ENCODE measurements at regions not wholly inside any gene's neighbourhood (a gene's known extent, or its start where the extent isn't known, plus 50 kb on each side); places are given as distances from the start of the nearest gene placed in this dataset.

DNA sequence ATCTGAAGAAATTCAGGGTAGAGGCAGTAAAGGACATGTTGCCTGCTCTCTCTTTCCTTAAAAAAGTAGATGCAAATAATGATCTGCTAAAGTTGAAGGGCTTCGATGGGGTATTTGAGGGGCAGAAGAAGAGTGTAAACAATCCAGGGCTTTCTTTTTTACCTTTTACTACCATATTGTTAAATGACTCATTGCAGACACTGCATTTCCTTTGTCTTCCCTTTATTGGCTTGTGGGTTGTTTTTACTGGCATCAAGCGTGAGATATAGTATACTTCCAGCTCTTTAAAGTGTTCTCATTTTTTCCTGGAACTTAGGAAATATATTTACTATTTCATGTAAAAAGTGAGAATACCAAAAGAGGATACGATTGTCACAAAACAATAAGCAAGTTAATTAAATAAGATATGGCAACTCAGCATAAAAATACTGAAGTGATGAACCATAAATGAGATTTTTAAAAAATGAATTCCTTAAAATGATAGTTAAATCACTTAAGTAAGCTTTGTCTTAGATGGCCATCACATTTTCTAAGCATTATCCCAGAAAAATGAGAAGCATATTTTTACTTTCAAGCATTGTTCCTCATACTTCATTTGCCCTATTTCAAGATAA lies 72.3 kb upstream of the KRAS start:
- H3K36me3 ChIP-seq = no peaks in the 10 kb centered on the region
- TF ChIP-seq POLR2A (IDR thresholded peaks at IDR 0.05) = no peak
- TF ChIP-seq, protein P1, sequence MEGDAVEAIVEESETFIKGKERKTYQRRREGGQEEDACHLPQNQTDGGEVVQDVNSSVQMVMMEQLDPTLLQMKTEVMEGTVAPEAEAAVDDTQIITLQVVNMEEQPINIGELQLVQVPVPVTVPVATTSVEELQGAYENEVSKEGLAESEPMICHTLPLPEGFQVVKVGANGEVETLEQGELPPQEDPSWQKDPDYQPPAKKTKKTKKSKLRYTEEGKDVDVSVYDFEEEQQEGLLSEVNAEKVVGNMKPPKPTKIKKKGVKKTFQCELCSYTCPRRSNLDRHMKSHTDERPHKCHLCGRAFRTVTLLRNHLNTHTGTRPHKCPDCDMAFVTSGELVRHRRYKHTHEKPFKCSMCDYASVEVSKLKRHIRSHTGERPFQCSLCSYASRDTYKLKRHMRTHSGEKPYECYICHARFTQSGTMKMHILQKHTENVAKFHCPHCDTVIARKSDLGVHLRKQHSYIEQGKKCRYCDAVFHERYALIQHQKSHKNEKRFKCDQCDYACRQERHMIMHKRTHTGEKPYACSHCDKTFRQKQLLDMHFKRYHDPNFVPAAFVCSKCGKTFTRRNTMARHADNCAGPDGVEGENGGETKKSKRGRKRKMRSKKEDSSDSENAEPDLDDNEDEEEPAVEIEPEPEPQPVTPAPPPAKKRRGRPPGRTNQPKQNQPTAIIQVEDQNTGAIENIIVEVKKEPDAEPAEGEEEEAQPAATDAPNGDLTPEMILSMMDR (IDR thresholded peaks at IDR 0.05 in 4 of 5, conservative IDR thresholded peaks at IDR 0.05 in 1 of 5) = no peak
- no peaks in the 10 kb centered on the region for H3K27me3 ChIP-seq
- H3K27ac ChIP-seq = no peak overlapping the region
- ATAC-seq (no peak), DNase-seq (no peak)
- H3K9me3 ChIP-seq = no peaks in the 10 kb centered on the region
- in situ Hi-C loops (cut with MboI; ENCODE audit: low sequenced_read_pairs in 4 of 4) = no loop called here
- H3K4me3 ChIP-seq = no peak overlapping the region
- intact Hi-C loops (cut with DNase I; ENCODE audit: low total_unique reads) = no loop called here
- H3K4me1 ChIP-seq = no peaks in the 10 kb centered on the region

- no peak for TF ChIP-seq POLR2A (IDR thresholded peaks at IDR 0.05)
- TF ChIP-seq, protein P1 (IDR thresholded peaks at IDR 0.05 in 4 of 5, conservative IDR thresholded peaks at IDR 0.05 in 1 of 5) = no peak
- H3K4me3 ChIP-seq = no peak overlapping the region
- H3K27ac ChIP-seq = no peak overlapping the region
- H3K36me3 ChIP-seq = no peaks in the 10 kb centered on the region
- H3K4me1 ChIP-seq = no peaks in the 10 kb centered on the region
- DNase-seq (no peak), ATAC-seq (no peak)
- in situ Hi-C loops (cut with MboI; ENCODE audit: low sequenced_read_pairs in 4 of 4) (no loop called here), intact Hi-C loops (cut with DNase I; ENCODE audit: low total_unique reads) (no loop called here)
- no peaks in the 10 kb centered on the region for H3K27me3 ChIP-seq
- no peaks in the 10 kb centered on the region for H3K9me3 ChIP-seq
Observed at GRCh38 chr12:25322351-25322750, 71.6 kb upstream of the KRAS start.

- Histone ChIP-seq H3K9me3 (no peaks in the 10 kb centered on the region), H3K4me3 (no peak overlapping the region), H3K36me3 (no peaks in the 10 kb centered on the region), H3K4me1 (no peaks in the 10 kb centered on the region), H3K27ac (no peak overlapping the region), H3K27me3 (no peaks in the 10 kb centered on the region)
- no peak for DNase-seq
- TF ChIP-seq POLR2A (IDR thresholded peaks at IDR 0.05) = no peak
- TF ChIP-seq, protein P1 (IDR thresholded peaks at IDR 0.05 in 4 of 5, conservative IDR thresholded peaks at IDR 0.05 in 1 of 5) = no peak
- intact Hi-C loops (cut with DNase I; ENCODE audit: low total_unique reads) (no loop called here), in situ Hi-C loops (cut with MboI; ENCODE audit: low sequenced_read_pairs in 4 of 4) (no loop called here)
- ATAC-seq = no peak
Observed at GRCh38 chr12:25321772-25322171, 71.0 kb upstream of the KRAS start.

DNA sequence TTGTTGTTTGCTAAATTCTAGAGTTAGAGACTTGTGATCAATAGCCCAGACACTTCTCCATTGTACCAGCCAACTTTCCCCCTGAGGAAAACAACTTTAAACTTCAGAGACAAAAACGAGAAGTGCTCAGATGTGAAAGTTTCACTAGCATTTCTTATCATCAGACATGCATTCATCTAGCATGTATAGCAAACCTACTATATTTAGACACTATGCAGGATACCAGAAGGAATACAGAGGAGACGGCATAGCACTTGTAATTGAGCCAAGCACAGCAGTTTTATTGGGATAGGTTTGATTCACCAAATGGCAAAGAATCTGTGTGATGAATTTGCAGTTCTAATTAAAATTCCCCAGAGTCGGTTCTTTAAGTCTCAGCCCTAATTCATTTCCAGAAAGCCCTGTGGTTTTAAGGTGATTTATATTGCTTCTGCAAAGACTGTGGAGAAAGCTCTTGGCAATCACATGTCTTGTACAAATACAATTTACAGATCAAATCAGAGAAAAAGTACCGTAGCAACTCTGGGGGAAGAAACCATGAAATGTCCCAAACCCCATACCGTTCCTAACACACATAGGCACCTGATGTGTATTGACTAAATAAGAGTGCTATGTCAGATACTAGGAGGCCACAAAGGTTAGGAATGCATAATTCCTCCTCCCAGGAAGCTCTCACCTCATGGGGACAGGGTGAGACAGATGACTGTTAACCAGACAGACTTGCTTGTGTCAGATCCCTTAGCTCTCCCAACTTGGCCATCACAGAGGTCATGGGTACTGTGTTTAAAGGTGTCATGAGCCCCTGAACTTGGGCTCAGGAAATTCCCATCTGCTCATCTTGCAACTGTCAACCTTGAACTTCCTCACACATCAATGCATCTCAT lies 69.6 kb upstream of the KRAS start:
- no peaks in the 10 kb centered on the region for H3K9me3 ChIP-seq
- TF ChIP-seq POLR2A (IDR thresholded peaks at IDR 0.05) = no peak
- TF ChIP-seq, protein P1 (IDR thresholded peaks at IDR 0.05 in 4 of 5, conservative IDR thresholded peaks at IDR 0.05 in 1 of 5) = no peak
- no peak for ATAC-seq
- DNase-seq = no peak
- in situ Hi-C loops (cut with MboI; ENCODE audit: low sequenced_read_pairs in 4 of 4) (no loop called here), intact Hi-C loops (cut with DNase I; ENCODE audit: low total_unique reads) (no loop called here)
- no peak overlapping the region for H3K27ac ChIP-seq
- H3K27me3 ChIP-seq = no peaks in the 10 kb centered on the region
- H3K4me1 ChIP-seq = no peaks in the 10 kb centered on the region
- H3K4me3 ChIP-seq = no peak overlapping the region
- no peaks in the 10 kb centered on the region for H3K36me3 ChIP-seq

Data from gastrocnemius medialis (tissue), 4 donors.